ENCODE measurements at regions not wholly inside any gene's neighbourhood (a gene's known extent, or its start where the extent isn't known, plus 50 kb on each side); places are given as distances from the start of the nearest gene placed in this dataset.

DNA sequence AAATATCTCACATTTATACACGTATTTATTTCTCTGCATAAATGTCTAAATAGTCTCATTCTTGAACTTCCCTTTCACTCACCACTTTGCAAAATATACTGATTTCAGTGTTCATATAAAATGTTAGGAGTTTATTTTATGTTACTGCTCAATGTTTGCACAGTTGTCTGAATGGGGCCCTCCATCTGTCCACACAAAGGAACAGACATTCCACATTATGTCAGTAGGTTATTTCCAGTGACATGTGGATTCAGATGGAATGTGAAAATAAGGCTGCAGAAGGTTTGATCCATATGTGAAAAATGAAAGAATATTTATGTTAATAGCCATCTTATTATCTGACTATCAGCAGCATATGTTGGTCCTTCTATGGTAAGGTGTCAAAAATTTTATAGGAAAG, 994.4 kb upstream of the SEL1L start:
- no peak for DNase-seq (ENCODE audit: low read depth in 2 of 3, low spot score in 2 of 3)

DNA sequence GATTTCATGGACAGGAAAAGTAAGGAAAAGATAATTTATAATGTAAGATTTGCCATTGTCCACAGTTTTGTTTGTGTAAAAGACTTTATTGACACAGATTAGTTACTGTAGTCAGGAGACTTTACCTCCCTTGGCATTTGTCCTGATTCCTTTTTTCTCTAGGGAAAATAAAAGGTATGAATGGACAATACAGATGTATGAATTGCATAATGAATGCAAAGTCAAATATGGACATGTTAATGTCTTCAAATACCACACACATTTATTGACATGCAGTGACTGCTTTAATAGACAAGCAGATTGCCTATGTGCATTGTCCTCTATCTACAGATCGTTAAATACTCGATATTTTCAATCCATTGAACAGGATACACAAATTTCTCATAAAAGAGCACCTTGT, 999.7 kb upstream of the SEL1L start:
- DNase-seq (ENCODE audit: low read depth in 2 of 3, low spot score in 2 of 3), result no peak

DNA sequence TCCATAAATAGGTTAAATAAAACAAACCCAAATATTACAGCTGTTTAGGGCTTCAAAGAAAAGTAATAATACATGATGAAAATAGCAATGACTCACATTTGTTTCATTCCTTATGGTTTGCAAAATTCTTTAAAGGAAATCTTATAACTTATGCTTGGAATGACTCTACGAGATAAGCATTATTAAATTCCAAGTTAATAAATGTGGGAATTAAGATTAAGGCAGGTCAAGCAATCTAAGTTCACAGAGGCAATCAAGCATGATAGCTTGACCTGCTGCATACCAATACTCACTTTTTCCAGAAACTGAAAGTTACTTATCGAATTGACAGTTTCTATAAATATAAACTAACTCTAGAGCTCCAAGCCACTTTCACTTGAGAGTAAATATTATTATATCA, 1002.9 kb upstream of the SEL1L start:
- no peak for DNase-seq (ENCODE audit: low read depth in 2 of 3, low spot score in 2 of 3)

- no peak for DNase-seq (ENCODE audit: low read depth in 2 of 3, low spot score in 2 of 3)
Observed at GRCh38 chr14:82537831-82538230, 1004.2 kb upstream of the SEL1L start.

- DNase-seq (ENCODE audit: low read depth in 2 of 3, low spot score in 2 of 3), result no peak
Observed at GRCh38 chr14:82546401-82546800, 1012.7 kb upstream of the SEL1L start.

DNA sequence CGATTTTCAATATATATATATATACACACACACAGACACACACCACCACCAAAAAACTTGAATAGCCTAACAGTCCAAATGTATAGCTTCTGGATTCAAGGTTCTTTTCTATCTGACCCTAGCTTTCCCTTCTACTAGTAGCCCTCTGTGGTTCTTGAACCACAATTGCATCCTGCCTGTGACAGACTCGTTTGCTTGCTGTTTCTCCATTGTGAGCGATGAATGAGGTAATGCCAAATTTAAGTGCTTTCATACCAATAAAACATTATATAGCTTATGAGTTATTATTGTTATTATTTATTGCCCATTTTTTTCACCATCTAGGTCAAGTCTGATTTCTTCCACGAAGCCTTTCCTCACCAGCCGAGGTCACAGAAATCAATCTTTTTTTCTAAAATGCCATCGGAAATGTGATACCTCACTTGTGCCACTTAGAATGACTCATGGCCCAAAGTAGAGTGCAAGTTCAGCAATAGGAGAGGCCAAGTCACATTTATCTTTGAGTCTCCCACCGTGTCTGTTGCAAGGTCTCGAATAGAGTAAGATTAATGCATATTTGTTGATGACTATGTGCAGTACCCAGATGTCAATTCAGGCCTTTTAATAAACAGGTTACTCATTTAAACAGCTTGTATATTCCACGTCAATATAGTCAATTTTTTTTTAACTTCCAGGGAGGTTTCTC, 1015.8 kb upstream of the SEL1L start:
- DNase-seq (ENCODE audit: low read depth in 2 of 3, low spot score in 2 of 3), result no peak

- no peak for DNase-seq (ENCODE audit: low read depth in 2 of 3, low spot score in 2 of 3)
Observed at GRCh38 chr14:82562881-82563280, 1029.2 kb upstream of the SEL1L start.

GRCh38 chr14:82565825-82566224, 1032.2 kb upstream of the SEL1L start:
- DNase-seq (ENCODE audit: low read depth in 2 of 3, low spot score in 2 of 3), result no peak

DNA sequence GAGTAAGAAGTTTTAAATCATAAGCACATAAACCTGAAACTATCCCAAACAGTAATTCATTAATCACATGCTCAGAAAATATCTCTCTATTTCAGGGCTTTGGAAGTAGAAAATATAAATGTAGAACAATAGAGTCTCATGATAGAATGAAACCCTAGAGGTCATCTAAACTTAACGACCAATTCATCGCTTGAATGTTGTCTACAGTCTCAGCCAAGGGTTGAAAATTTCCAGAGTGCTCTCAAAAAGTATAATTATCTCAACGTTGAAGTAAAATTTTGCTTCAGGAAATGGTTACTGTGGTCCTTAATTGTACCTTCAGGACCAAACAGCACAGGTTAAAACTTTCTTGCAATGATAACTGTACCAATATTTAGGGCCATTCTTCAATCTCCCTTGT, 1053.6 kb upstream of the SEL1L start:
- no peak for DNase-seq (ENCODE audit: low read depth in 2 of 3, low spot score in 2 of 3)

- no peak for DNase-seq (ENCODE audit: low read depth in 2 of 3, low spot score in 2 of 3)
Observed at GRCh38 chr14:82595466-82595865, 1061.8 kb upstream of the SEL1L start.

GRCh38 chr14:82602794-82603193, 1069.1 kb upstream of the SEL1L start:
- DNase-seq (ENCODE audit: low read depth in 2 of 3, low spot score in 2 of 3), result no peak

DNA sequence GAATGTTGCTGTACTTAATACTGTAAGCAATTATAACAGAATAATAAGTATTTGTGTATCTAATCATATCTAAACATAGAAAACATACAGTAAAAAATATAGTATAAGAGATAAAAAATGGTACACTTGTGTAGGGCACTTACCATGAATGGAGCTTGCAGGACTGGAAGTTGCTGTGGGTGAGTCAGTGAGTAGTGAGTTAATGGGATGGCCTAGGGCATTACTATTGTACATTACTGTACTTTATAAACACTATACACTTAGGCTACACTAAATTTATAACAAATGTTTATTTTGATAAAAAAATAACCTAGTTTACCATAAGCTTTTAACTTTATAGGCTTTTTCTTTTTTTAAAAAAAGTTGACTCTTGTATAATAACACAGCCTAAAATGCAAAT, 1071.2 kb upstream of the SEL1L start:
- DNase-seq (ENCODE audit: low read depth in 2 of 3, low spot score in 2 of 3), result no peak

DNA sequence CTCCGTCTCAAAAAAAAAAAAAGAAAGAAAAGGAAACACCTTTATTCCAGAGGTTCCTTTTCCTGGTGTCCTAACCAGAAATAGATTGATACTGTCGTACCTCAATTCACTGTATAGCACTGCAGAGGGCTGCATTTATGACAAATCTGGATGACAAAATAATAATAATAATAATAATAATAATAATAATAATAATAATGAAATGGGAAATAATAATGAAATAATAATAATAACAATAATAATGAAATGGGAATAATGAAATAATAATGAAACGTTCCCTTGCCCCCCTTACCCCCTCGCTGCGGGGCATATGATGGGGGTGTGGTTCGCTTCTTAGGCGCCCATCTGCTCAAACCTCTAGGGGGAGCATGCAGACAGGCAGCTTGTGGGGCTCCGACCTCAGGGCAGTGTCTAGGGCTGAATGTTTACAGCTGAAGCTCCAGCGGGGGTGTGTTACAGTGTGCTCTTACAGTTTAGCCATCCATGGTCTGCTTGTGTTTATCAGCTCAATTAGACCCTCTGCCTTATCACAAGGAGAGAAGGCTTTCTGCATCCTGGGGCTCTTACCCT, 1088.3 kb upstream of the SEL1L start:
- DNase-seq (ENCODE audit: low read depth in 2 of 3, low spot score in 2 of 3), result no peak

DNA sequence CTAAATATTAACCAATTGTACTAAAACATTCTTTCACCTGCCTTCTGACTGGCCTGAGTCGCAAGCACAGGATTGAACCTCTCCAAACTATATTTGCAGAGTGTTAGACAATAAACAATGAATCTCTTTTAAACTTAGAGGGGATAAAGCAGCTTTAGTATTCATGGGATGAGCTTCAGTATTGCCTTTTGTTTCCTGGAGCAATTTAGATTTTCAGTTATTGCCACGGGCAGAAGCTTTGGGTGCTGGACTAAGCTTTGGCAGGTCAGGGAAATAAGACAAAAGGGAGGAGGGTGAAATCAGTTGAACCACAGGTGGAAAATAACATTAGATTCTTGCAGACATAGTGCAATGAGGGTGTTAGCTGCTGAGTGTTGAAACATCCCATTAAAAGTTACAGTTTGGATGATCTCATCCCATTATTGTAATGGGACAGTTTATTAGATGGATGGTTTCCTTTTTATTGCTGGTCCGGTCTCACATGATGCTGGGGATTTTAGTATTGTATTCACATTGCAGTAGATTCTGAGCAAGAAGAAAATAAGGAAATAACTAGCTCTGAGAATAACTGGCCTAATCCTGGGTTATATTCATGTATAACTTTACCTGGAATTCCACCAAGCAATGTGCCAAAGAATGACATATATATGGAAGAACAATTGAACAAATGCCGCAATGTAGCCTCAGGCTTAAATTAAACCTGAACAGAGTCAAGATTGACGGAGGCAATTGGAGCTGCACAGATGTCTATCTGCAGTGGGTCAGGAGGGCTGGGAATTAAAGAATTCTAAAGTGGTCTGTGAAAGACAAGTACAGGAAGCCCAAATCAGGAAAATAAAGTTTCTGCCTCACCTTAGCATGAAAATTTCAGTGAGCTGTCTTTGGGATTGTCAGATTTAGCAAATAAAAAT, 1092.8 kb upstream of the SEL1L start:
- no peak for DNase-seq (ENCODE audit: low read depth in 2 of 3, low spot score in 2 of 3)

DNA sequence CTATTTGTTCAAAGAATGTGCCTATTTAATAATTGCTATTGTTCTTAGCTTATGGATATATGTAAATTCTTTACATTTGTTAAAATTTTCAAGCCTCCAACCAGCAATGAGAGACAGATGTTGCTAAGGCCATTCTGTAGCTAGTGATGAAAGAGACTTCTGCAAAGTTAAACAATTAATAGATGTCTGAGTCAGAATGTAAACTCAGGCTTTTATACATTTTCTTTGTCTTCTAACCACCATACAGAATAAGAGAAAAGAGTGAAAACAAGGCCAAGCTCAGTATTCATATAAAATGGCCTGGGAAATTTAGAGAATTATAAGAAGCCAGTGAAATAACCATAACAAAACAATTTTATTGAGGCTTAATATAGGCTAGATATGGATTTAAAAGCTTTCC, 1102.3 kb upstream of the SEL1L start:
- DNase-seq (ENCODE audit: low read depth in 2 of 3, low spot score in 2 of 3), result no peak

DNA sequence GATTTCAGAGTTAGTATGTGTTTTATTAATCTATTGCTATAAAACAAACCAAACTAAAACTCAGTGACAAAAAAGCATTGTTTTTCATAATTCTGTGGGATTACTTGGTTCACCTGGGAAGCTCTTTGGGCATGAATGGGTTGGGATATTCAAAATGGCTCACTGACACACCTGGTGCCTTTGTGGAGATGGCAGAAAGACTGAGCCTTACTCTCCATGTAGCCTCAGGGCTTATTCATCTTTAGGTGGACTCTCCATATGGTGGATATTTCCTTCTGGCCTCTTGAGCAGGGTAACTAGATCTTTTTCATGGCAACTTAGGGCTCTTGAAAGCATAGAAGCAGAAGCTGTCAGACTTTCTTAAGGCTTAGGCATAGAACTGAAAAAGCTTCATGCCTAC, 1102.8 kb upstream of the SEL1L start:
- DNase-seq (ENCODE audit: low read depth in 2 of 3, low spot score in 2 of 3), result no peak

DNA sequence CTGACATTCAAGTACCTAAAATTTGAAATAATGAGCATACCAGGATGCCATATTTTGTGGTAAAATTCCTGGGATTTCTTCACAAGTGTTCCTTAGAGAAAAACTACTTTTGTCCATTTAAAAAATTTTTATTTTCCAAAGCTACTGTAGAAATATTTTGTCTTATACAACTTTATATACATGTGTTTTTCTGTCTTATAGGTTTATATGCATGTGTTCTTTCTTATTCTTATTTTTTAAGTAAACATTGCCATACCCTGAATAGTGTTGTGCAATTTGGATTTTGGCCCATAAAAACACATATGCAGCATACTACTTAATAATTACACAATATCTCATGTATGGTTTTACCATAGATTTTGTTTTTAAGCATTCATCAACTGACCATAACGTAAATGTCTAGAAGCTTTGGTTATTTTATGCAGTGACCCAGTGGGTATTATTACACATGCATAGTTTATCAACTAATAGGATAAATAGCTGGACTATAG, 1107.4 kb upstream of the SEL1L start:
- no peak for DNase-seq (ENCODE audit: low read depth in 2 of 3, low spot score in 2 of 3)

- DNase-seq (ENCODE audit: low read depth in 2 of 3, low spot score in 2 of 3), result no peak
Observed at GRCh38 chr14:82642425-82642824, 1108.8 kb upstream of the SEL1L start.

GRCh38 chr14:82647088-82647810, 1113.6 kb upstream of the SEL1L start:
- DNase-seq (ENCODE audit: low read depth in 2 of 3, low spot score in 2 of 3), result no peak

GRCh38 chr14:82655770-82656169, 1122.1 kb upstream of the SEL1L start:
- DNase-seq (ENCODE audit: low read depth in 2 of 3, low spot score in 2 of 3), result no peak

- DNase-seq (ENCODE audit: low read depth in 2 of 3, low spot score in 2 of 3), result no peak
Observed at GRCh38 chr14:82657186-82657675, 1123.6 kb upstream of the SEL1L start.

All from activated CD8-positive, alpha-beta memory T cell treated with anti-CD3 and anti-CD28 coated beads for 48 hours (primary cell).